Panc1 (cell line): ENCODE measurements at regions not wholly inside any gene's neighbourhood (a gene's known extent, or its start where the extent isn't known, plus 50 kb on each side); places are given as distances from the start of the nearest gene placed in this dataset.

Experiments used
- ATAC-seq: fragments of 200-7000 bp; cut with Tn5 transposase; 2 replicates; pipeline ENCODE4 v1.9.1; 2020; ENCODE audit warnings: mild to moderate bottlenecking, moderate library complexity
- BruUV-seq: library from RNA; stranded (reverse); fragments of 400-500 nt; replicated peaks from 2 replicates; lab custom pipeline; 2021; lab: Mats Ljungman, UMichigan
- CTCF ChIA-PET: fragments of 300-600 bp; sonication (Branson Sonifier 250); formaldehyde crosslinking; loops from one replicate; lab custom pipeline; 2022; ENCODE audit warnings: antibody characterized with exemption; lab: Charles Lee
- POLR2A ChIA-PET: fragments of 300-600 bp; sonication (Branson Sonifier 250); formaldehyde crosslinking; loops from one replicate; lab custom pipeline; 2022; ENCODE audit warnings: antibody characterized with exemption; lab: Charles Lee
- DNase-seq: peaks from one replicate; pipeline ENCODE4 v3.0.0-alpha.2; 2010; ENCODE audit warnings: low read depth, low spot score
- H3K27ac ChIP-seq: 2 replicates; pipeline ENCODE4 v1.5.1; 2011; ENCODE audit warnings: mild to moderate bottlenecking, low read length, inconsistent platforms
- H3K27me3 ChIP-seq: fragments of 200-500 bp; sonication (Bioruptor generic); 2 replicates; pipeline ENCODE4 v1.6.0; 2014; ENCODE audit warnings: low read length, inconsistent platforms; ENCODE audit not compliant: control insufficient read depth, insufficient read depth
- H3K36me3 ChIP-seq: fragments of 200-500 bp; sonication (Bioruptor generic); 2 replicates; pipeline ENCODE4 v1.5.1; 2014; ENCODE audit warnings: inconsistent platforms, mild to moderate bottlenecking, low read length, moderate library complexity; ENCODE audit not compliant: control insufficient read depth, insufficient read depth
- H3K4me1 ChIP-seq: 2 replicates; pipeline ENCODE4 v1.5.1; 2011; ENCODE audit warnings: inconsistent platforms, mild to moderate bottlenecking, low read length, moderate library complexity; ENCODE audit not compliant: control insufficient read depth, insufficient read depth
- H3K4me3 ChIP-seq, 2 experiments: 2 replicates each; pipeline ENCODE4 v1.5.1; 2011 to 2012; ENCODE audit warnings: low read depth in 2 of 2, low read length in 2 of 2, mild to moderate bottlenecking in 2 of 2, inconsistent platforms in 1 of 2, moderate library complexity in 1 of 2
- H3K9me3 ChIP-seq: fragments of 200-500 bp; sonication (Bioruptor generic); 2 replicates; pipeline ENCODE4 v1.5.1; 2014; ENCODE audit warnings: low read depth, mild to moderate bottlenecking, inconsistent platforms, low read length, moderate library complexity; ENCODE audit not compliant: control insufficient read depth, insufficient read depth
- CTCF ChIP-seq: fragments of 450-650 bp; IDR thresholded peaks from 2 replicates; pipeline ENCODE4 v1.5.1; 2017; ENCODE audit warnings: mild to moderate bottlenecking
- POLR2AphosphoS5 ChIP-seq: IDR thresholded peaks from 2 replicates; pipeline ENCODE4 v1.6.1; 2012; ENCODE audit warnings: mild to moderate bottlenecking, low read depth, low read length, moderate library complexity
- REST ChIP-seq, 2 experiments: IDR thresholded peaks; 2 replicates each; pipeline ENCODE4 v1.6.1; 2011 to 2012; ENCODE audit warnings: low read depth in 2 of 2, control low read depth in 1 of 2, low read length in 1 of 2, mild to moderate bottlenecking in 1 of 2, moderate library complexity in 1 of 2; ENCODE audit not compliant: insufficient read depth in 1 of 2
- SIN3A ChIP-seq: IDR thresholded peaks from 2 replicates; pipeline ENCODE4 v1.6.1; 2012; ENCODE audit warnings: low read depth, mild to moderate bottlenecking, low read length, moderate library complexity, borderline replicate concordance; ENCODE audit not compliant: insufficient read depth
- TCF7L2 ChIP-seq: IDR thresholded peaks from 2 replicates; pipeline ENCODE4 v1.6.1; 2011; ENCODE audit warnings: mild to moderate bottlenecking, low read depth, low read length, inconsistent platforms
- in situ Hi-C: cut with HindIII; loops from 2 replicates; pipeline ENCODE4 v1.10.0; 2016; ENCODE audit warnings: low sequenced_read_pairs, low pct_unique_long_range_greater_than_20kb
- intact Hi-C: fragments of 100-400 bp; cut with micrococcal nuclease; formaldehyde crosslinking; loops from one replicate; pipeline ENCODE4 v1.10.0; 2022; ENCODE audit not compliant: unreplicated experiment

DNA sequence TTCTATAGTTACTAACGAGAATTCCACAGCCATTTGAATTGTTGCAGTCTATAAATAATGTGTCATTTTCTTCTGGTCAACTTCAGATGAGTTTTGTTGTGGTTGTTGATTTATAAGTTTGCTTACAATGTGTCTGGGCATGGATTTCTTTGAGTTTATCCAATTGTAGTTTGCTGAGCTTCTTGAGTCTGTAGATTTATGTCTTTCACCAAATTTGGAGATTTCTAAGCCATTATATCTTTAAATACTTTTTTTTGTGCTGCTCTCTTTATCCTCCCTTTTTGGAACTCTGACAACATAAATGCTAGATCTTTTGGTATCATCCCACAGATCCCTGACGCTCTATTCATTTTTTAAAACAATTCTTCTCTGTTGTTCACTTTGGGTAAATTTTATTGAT is 63.2 kb upstream of the NDUFB4 start:
- CTCF ChIA-PET: no interaction called here
- in situ Hi-C loops: no loop called here
- no peak for TF ChIP-seq SIN3A
- no peak for TF ChIP-seq POLR2AphosphoS5
- TF ChIP-seq REST (IDR thresholded peaks at IDR 0.05; ENCODE audit: insufficient read depth in 1 of 2, low read depth in 2 of 2, low read length in 1 of 2): no peak
- TF ChIP-seq TCF7L2: no peak
- TF ChIP-seq CTCF: no peak
- no peak for ATAC-seq
- Histone ChIP-seq H3K9me3 (no peaks in the 10 kb centered on the region), H3K36me3 (no peaks in the 10 kb centered on the region), H3K4me3 (no peak overlapping the region), H3K27ac (no peak overlapping the region), H3K27me3 (no peaks in the 10 kb centered on the region; the same call in 1 of the 2 replicates), H3K4me1 (no peaks in the 10 kb centered on the region)
- intact Hi-C loops: no loop called here
- BruUV-seq: no TSS peak
- DNase-seq: no peak
- POLR2A ChIA-PET: no interaction called here

- intact Hi-C loops: no loop called here
- Histone ChIP-seq H3K4me1 (no peaks in the 10 kb centered on the region), H3K4me3 (no peak overlapping the region), H3K9me3 (no peaks in the 10 kb centered on the region), H3K27ac (no peak overlapping the region), H3K27me3 (no peaks in the 10 kb centered on the region; the same call in 1 of the 2 replicates), H3K36me3 (no peaks in the 10 kb centered on the region)
- TF ChIP-seq SIN3A (no peak), POLR2AphosphoS5 (no peak), TCF7L2 (no peak), REST (IDR thresholded peaks at IDR 0.05; ENCODE audit: insufficient read depth in 1 of 2, low read depth in 2 of 2, low read length in 1 of 2) (no peak), CTCF (no peak)
- DNase-seq (no peak), ATAC-seq (no peak)
- ChIA-PET CTCF (interaction anchor here (0.6 kb wide), 1 partner anchor 72 kb away, joined by 6 read pairs; no protein-coding TSS in a partner anchor), POLR2A (interaction anchor here (0.6 kb wide), 1 partner anchor 182 kb away, joined by 3 read pairs; no protein-coding TSS in a partner anchor)
- in situ Hi-C loops: no loop called here
- BruUV-seq: no TSS peak
Observed at GRCh38 chr3:120528163-120528562, 68.0 kb upstream of the NDUFB4 start.
